ES-I3 (cell line): ENCODE measurements at regions not wholly inside any gene's neighbourhood (a gene's known extent, or its start where the extent isn't known, plus 50 kb on each side); places are given as distances from the start of the nearest gene placed in this dataset.

Experiments
- H3K36me3 ChIP-seq: 2 replicates; pipeline ENCODE4 v1.6.1; 2013; ENCODE audit warnings: mild to moderate bottlenecking, low read length, control low read depth, moderate library complexity; ENCODE audit not compliant: insufficient read depth
- H3K4me1 ChIP-seq: 2 replicates; pipeline ENCODE4 v1.6.1; 2013; ENCODE audit warnings: mild to moderate bottlenecking, control low read depth, low read length; ENCODE audit not compliant: insufficient read depth
- H3K9ac ChIP-seq: 2 replicates; pipeline ENCODE4 v1.6.1; 2013; ENCODE audit warnings: low read depth, mild to moderate bottlenecking, low read length, moderate library complexity
- H3K9me3 ChIP-seq: 2 replicates; pipeline ENCODE4 v1.6.1; 2013; ENCODE audit warnings: mild to moderate bottlenecking, low read length, moderate library complexity; ENCODE audit not compliant: control insufficient read depth, insufficient read depth

DNA sequence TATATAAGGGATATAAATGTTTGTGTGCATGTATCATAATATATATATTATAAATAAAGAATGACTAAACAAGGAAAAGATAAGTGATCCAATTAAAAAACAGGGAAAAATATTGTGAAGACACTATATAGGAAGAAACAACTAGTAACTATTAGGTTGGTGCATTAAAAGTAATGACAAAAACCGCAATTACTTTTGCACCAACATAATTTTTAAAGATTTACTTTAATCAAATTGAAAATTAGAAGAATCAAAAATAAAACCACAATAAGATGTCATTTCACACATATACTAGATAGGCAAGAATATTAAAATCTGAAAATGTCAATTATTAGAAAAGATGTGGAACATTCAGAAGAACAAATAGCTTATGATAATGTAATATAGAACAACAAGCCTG is 595.9 kb downstream of the KCNJ3 start:
- H3K9ac ChIP-seq, result no peak overlapping the region
- no peaks in the 10 kb centered on the region for H3K9me3 ChIP-seq
- no peaks in the 10 kb centered on the region for H3K4me1 ChIP-seq
- H3K36me3 ChIP-seq, result no peaks in the 10 kb centered on the region

DNA sequence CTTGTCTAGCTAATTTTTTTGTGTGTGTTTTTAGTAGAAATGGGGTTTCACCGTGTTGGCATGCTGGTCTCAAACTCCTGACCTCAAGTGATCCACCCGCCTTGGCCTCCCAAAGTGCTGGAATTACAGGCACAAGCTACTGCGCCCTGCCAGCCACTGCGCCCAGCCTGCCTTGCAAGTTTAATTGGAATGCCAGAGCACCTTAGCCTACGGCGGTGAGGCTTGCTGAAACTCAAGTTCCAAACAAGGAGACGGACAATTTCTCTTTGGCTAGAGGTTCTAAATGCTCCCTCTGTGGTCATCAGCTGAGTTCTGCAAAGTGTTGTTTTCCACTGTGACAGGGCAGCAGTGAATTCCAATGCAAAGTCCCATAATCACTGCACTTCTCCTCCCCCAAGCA is 583.4 kb downstream of the KCNJ3 start:
- Histone ChIP-seq H3K4me1 (no peaks in the 10 kb centered on the region), H3K9ac (no peak overlapping the region), H3K36me3 (no peaks in the 10 kb centered on the region), H3K9me3 (no peaks in the 10 kb centered on the region)

DNA sequence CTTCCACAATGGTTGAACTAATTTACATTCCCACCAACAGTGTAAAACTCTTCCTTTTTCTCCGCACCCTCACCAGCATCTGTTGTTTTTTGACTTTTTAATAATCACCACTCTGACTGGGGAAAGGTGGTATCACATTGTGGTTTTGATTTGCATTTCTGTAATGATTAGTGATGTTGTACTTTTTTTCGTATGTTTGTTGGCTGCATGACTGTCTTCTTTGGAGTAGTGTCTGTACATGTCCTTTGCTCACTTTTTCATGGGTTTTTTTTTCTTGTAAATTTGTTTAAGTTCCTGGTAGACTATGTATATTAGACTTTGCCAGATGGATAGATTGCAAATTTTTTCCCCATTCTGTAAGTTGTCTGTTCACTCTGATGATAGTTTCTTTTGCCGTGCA is 574.8 kb downstream of the KCNJ3 start:
- H3K9ac ChIP-seq, result no peak overlapping the region
- no peaks in the 10 kb centered on the region for H3K9me3 ChIP-seq
- no peaks in the 10 kb centered on the region for H3K36me3 ChIP-seq
- H3K4me1 ChIP-seq, result no peaks in the 10 kb centered on the region

DNA sequence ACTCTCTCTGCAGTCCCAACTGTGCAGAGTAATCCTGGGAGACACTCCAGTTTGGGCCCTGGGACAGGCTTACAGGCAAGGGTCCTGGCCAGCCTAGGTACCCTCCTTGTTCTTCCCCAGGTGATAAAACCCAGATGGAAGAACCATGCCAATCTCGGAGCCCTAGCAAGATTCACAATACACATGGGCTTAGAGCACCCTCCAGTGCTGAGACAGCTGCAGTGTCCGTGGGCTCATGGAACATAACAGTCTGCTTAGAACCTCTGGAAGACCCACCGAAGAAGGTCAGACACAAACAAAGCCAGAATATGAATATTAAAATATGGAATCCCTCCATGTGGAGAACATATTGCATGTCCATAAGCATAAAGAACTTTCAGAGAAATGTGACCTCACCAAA is 568.1 kb downstream of the KCNJ3 start:
- Histone ChIP-seq H3K36me3 (no peaks in the 10 kb centered on the region), H3K9ac (no peak overlapping the region), H3K4me1 (no peaks in the 10 kb centered on the region), H3K9me3 (no peaks in the 10 kb centered on the region)

DNA sequence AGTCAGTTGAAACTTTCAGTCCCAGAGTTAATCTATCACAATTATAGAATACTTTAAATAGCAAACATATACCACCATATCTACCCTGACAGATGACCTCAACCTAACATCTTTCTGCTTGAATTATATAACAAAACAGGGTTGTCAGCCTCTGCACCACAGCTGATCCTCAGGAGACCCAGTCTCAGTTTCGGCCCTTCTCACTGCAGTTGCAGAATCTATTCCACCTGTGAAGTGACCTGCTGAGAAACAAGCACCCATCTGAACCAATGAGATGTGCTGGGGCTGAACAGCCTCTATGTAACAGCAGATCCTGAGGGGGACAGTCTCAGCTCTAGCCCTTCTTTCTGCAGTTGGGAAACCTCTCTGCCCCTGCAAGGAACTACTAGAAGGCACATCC is 567.6 kb downstream of the KCNJ3 start:
- H3K36me3 ChIP-seq, result no peaks in the 10 kb centered on the region
- no peaks in the 10 kb centered on the region for H3K4me1 ChIP-seq
- H3K9ac ChIP-seq, result no peak overlapping the region
- H3K9me3 ChIP-seq, result no peaks in the 10 kb centered on the region

DNA sequence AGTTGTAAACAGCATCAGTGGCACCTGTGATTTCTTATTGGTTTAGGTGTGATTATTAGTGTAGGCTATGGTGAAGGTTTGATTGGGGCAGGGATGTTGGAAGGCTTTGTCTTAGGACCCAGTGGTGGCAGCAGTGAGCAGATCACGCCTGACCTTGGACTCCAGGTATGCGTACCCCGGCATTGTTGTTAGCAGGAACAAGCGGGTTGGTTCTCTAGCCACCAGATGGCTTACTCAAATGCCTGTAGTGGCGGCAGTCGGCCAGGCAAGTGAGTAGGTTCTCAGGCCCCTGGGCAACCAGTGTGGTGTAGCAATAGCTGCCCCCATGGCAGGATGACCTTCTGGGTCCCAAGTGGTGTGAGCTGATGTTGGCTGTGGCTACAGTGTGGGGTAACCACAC is 558.3 kb downstream of the KCNJ3 start:
- Histone ChIP-seq H3K9me3 (no peaks in the 10 kb centered on the region), H3K9ac (no peak overlapping the region), H3K36me3 (no peaks in the 10 kb centered on the region), H3K4me1 (no peaks in the 10 kb centered on the region)

DNA sequence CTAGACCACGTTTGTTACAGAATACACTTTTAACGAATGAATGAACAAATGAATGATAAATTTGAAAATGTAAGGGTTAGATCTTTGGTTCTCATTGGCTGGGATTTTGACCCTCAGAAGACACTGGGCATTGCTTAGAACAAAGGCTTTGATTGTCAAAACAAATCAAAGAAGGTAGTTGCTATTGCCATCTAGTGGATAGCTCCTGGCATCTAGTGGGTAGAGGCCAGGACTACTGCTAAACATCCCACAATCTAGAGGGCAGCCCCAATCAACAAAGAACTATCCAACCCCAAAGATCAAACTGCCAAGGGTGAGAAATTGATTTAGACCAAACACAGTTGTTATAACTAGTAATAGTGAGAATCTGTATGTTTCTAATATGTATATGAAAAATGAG is 552.3 kb downstream of the KCNJ3 start:
- Histone ChIP-seq H3K4me1 (no peaks in the 10 kb centered on the region), H3K9ac (no peak overlapping the region), H3K36me3 (no peaks in the 10 kb centered on the region), H3K9me3 (no peaks in the 10 kb centered on the region)

DNA sequence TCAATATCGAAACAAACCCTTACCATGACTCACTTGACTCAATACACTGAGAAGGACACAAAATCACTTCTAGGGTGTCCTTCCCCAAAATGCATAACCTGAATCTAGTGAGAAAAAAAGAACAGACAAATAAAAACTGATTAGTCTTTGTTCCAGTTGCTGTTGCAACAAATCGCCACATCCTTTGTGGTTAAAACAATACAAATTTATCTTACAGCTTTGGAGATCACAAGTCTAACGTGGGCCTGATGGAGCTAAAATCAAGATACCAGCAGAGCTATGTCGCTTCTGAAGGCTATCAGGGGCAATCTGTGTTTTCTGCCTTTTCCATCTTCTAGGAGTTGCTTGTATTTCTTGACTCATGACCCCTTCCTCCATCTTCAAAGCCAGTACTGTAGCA is 541.7 kb downstream of the KCNJ3 start:
- Histone ChIP-seq H3K9me3 (no peaks in the 10 kb centered on the region), H3K9ac (no peak overlapping the region), H3K4me1 (no peaks in the 10 kb centered on the region), H3K36me3 (no peaks in the 10 kb centered on the region; the same call in 1 of the 2 replicates)

DNA sequence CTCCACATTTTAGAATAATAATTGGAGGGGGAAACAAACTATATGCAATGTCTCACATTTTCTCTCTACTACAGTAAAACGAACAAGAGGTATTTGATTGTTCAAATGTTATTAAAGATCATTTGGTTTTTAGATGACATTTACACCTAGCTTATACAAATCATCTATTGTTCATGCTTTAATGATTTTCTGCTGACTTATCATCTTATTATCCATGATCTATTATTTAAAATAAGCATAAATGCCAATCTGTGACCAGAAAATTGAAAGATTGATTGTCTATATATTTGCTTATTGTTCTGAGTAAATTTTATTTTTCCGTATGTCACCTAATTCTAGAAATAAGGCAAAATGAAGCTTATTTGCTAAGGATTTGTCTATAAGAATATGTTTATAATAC is 537.2 kb downstream of the KCNJ3 start:
- no peaks in the 10 kb centered on the region for H3K4me1 ChIP-seq
- H3K9ac ChIP-seq, result no peak overlapping the region
- no peaks in the 10 kb centered on the region; the same call in 1 of the 2 replicates for H3K36me3 ChIP-seq
- H3K9me3 ChIP-seq, result no peaks in the 10 kb centered on the region

DNA sequence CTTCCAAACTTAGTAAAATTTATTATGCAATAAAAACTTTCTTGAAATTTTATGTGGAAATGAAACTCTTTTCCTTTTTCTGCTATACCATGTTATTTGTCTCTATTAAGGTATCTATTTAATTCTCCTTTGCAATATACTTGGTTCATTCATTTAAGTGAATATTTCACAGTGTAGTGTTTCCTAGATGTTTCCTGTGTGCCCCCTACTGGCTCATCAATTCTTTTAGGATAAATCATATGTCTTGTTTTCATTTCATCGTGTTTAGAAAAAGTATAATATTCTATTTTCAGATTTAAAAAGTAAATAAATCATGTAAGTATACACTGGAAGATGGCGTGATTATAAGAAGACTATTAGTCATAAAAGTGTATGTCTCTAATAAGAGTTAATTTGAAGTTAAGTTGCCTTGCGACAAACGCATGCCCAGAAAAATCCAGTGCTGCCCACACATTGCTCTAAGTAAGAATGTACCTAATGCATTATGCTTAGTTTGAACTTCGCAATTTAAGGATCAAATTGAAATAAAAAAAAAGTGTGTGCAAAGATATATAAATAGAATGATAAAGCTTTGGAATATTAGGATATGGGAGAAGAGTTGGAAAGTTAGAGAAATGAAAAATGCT is 525.4 kb downstream of the KCNJ3 start:
- Histone ChIP-seq H3K9me3 (no peaks in the 10 kb centered on the region), H3K9ac (no peak overlapping the region), H3K36me3 (no peaks in the 10 kb centered on the region), H3K4me1 (no peaks in the 10 kb centered on the region)

DNA sequence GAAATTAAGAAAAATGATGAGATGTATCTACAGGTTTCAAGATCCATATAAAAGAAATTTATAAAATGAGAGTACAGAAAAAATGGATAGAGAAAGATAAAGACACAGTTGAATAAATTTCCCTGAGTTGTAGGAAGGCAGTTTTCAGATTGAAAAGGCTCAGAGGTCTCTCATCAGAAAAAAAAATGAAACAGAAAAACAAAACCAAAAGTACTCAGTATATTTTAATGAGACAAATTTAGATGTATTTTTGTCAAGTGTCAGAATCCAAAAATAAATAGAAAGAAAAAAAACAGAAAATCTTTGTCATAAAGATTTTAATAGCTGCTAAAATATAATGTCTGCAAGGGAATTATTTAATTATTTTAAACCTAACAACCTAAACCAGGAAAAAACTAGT is 520.5 kb downstream of the KCNJ3 start:
- no peaks in the 10 kb centered on the region for H3K36me3 ChIP-seq
- H3K4me1 ChIP-seq, result no peaks in the 10 kb centered on the region
- H3K9ac ChIP-seq, result no peak overlapping the region
- H3K9me3 ChIP-seq, result no peaks in the 10 kb centered on the region; the same call in 1 of the 2 replicates

DNA sequence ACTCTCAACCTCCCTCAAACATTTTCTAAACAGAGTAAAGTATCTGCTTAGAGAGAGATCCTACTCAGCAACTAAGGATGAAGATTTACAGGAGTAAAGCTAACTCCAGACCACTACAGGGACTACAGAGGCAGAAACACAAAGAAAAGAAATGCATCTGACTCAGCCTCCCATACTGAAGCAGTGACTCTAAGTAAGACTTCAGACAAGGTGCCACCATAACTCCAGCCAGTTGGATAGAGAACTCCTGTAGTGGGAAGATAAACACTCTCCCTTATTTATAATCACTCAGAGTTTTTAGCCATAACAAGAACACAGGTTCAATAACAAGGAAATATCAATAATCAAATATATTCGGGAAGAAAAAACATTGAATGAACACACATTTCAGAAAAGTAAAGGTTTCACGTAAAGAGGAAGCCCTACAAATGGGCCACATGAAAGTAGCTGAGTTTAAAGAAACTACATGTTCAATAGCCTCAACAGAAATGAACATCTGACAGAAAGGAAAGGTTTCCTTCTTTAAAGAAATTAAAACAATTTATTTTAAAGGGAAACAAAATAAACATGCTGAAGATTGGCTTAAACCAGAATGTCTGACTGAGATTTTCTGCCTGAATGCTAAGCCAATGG is 519.9 kb downstream of the KCNJ3 start:
- H3K4me1 ChIP-seq, result no peaks in the 10 kb centered on the region

DNA sequence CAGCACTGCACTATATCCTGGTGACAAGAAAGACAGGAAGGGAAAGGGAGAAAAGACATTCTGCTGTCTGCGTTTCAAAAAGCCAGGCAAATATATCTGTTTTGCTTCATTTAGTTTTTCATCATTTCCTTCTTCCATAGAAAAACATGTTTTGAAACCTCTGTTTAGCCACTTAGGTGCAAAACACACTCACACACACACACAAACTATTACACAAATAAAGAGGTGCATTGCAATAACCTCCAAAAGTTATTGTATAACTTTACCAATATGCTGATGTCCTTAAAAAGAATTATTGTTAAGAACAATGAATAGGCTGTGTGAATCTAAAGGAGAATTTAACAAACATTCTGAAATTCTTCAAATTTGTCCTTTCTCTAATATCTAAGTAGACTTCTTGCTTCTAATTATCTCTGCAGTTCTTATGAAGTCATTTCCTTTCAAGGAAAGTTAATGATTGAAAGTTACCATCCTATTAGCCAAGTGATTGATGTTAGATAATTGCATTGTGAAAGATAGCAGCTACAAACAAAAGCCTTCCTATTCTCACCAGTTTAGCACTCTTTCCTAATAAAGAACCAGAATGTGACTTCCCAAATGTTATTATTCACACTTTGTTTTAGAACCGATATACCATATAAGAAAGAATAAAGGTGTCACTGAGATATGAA is 516.7 kb downstream of the KCNJ3 start:
- Histone ChIP-seq H3K36me3 (no peaks in the 10 kb centered on the region), H3K4me1 (no peaks in the 10 kb centered on the region), H3K9me3 (no peaks in the 10 kb centered on the region; the same call in 1 of the 2 replicates), H3K9ac (no peak overlapping the region)

More for the DNA sequence above, 519.9 kb downstream of the KCNJ3 start:
- Histone ChIP-seq H3K9me3 (no peaks in the 10 kb centered on the region; the same call in 1 of the 2 replicates), H3K9ac (no peak overlapping the region), H3K36me3 (no peaks in the 10 kb centered on the region)

DNA sequence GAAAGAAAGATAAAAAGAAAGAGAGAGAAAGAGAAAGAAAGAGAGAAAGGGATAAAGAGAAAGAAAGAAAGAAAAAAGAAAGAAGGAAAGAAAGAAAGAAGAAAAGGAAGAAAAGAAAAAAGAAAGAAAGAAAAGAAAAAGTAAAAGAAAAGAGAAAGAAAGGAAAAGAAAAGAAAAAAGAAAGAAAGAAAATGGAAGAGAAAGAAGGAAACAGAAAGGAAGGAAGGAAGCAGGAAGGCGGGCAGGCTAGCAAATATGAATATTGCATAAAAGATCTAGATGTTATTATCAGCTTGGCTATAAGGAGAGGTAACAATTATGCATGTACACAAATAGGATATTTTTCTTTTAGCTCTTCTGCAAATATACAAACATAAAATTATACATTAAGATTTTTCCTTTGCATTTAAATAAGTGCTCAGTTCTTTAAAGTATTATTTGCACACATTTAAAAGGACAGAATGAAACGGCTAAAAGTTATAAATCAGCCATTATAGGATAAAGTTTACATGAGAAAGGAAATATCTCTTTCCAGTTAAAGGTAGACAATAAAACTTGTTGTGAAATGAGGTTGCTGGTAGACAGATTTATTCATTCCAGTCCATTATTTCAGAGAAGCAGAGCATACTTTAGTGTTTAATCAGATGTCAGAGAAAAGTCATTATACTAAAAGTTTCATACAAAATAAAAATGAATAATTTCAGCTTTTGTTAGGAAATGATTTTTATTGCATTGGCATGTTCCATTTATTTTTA is 511.4 kb downstream of the KCNJ3 start:
- Histone ChIP-seq H3K36me3 (no peaks in the 10 kb centered on the region), H3K9me3 (no peaks in the 10 kb centered on the region), H3K9ac (no peak overlapping the region)

More for the DNA sequence above, 511.4 kb downstream of the KCNJ3 start:
- H3K4me1 ChIP-seq, result no peaks in the 10 kb centered on the region
